Ishikawa (cell line): ENCODE measurements at regions not wholly inside any gene's neighbourhood (a gene's known extent, or its start where the extent isn't known, plus 50 kb on each side); places are given as distances from the start of the nearest gene placed in this dataset.

Experiments
- CEBPB ChIP-seq: IDR thresholded peaks from 2 replicates; pipeline ENCODE4 v1.6.1; 2012
- CREB1 ChIP-seq: IDR thresholded peaks from 2 replicates; pipeline ENCODE4 v1.6.1; 2012; ENCODE audit warnings: low read depth
- EGR1 ChIP-seq: IDR thresholded peaks from 2 replicates; pipeline ENCODE4 v1.6.1; 2012
- EP300 ChIP-seq: IDR thresholded peaks from 2 replicates; pipeline ENCODE4 v1.6.1; 2012; ENCODE audit warnings: borderline replicate concordance
- FOXM1 ChIP-seq: IDR thresholded peaks from 2 replicates; pipeline ENCODE4 v1.6.1; 2012; ENCODE audit warnings: low read depth, borderline replicate concordance
- NFIC ChIP-seq: IDR thresholded peaks from 2 replicates; pipeline ENCODE4 v1.6.1; 2012
- RAD21 ChIP-seq: IDR thresholded peaks from 2 replicates; pipeline ENCODE4 v1.6.1; 2012; ENCODE audit warnings: low read depth
- TAF1 ChIP-seq: IDR thresholded peaks from 2 replicates; pipeline ENCODE4 v1.6.1; 2012; ENCODE audit warnings: low read depth, mild to moderate bottlenecking
- TCF12 ChIP-seq: IDR thresholded peaks from 2 replicates; pipeline ENCODE4 v1.6.1; 2012; ENCODE audit warnings: low read depth
- TEAD4 ChIP-seq: IDR thresholded peaks from 2 replicates; pipeline ENCODE4 v1.6.1; 2012
- YY1 ChIP-seq: IDR thresholded peaks from 2 replicates; pipeline ENCODE4 v1.6.1; 2012; ENCODE audit warnings: low read depth
- ZBTB7A ChIP-seq: IDR thresholded peaks from 2 replicates; pipeline ENCODE4 v1.6.1; 2012; ENCODE audit warnings: low read depth
- TF ChIP-seq, protein P1 (sequence below): IDR thresholded peaks from 2 replicates; pipeline ENCODE4 v1.6.1; 2012; ENCODE audit warnings: low read depth, mild to moderate bottlenecking
- TF ChIP-seq, protein P2 (sequence below): IDR thresholded peaks from 2 replicates; pipeline ENCODE4 v1.6.1; 2012
- TF ChIP-seq, protein P3 (sequence below): IDR thresholded peaks from 2 replicates; pipeline ENCODE4 v1.6.1; 2012

DNA sequence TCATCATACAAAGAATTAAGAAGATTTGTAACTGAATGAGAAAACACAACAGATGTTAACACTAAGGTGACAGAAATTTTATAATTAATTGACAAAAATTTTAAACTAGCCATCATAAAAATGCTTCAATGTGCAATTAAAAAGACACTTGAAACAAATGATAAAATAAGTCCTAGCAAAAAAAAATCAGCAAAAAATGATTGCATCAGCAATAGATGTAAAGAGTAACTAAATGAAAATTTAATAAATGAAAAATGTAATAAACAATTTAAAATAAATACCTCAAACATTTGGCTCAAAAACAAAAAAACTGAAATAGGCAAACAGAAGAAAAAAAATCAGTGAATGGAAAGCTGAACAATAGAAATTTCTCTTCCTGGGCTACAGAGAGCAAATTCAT lies 380.7 kb upstream of the GALNTL6 start:
- TF ChIP-seq FOXM1 (no peak), ZBTB7A (no peak), RAD21 (no peak), CREB1 (no peak), EGR1 (no peak), TCF12 (no peak), NFIC (no peak), CEBPB (no peak)
- TF ChIP-seq, protein P1, sequence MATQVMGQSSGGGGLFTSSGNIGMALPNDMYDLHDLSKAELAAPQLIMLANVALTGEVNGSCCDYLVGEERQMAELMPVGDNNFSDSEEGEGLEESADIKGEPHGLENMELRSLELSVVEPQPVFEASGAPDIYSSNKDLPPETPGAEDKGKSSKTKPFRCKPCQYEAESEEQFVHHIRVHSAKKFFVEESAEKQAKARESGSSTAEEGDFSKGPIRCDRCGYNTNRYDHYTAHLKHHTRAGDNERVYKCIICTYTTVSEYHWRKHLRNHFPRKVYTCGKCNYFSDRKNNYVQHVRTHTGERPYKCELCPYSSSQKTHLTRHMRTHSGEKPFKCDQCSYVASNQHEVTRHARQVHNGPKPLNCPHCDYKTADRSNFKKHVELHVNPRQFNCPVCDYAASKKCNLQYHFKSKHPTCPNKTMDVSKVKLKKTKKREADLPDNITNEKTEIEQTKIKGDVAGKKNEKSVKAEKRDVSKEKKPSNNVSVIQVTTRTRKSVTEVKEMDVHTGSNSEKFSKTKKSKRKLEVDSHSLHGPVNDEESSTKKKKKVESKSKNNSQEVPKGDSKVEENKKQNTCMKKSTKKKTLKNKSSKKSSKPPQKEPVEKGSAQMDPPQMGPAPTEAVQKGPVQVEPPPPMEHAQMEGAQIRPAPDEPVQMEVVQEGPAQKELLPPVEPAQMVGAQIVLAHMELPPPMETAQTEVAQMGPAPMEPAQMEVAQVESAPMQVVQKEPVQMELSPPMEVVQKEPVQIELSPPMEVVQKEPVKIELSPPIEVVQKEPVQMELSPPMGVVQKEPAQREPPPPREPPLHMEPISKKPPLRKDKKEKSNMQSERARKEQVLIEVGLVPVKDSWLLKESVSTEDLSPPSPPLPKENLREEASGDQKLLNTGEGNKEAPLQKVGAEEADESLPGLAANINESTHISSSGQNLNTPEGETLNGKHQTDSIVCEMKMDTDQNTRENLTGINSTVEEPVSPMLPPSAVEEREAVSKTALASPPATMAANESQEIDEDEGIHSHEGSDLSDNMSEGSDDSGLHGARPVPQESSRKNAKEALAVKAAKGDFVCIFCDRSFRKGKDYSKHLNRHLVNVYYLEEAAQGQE: no peak
- TF ChIP-seq, protein P2, sequence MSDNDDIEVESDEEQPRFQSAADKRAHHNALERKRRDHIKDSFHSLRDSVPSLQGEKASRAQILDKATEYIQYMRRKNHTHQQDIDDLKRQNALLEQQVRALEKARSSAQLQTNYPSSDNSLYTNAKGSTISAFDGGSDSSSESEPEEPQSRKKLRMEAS: no peak

DNA sequence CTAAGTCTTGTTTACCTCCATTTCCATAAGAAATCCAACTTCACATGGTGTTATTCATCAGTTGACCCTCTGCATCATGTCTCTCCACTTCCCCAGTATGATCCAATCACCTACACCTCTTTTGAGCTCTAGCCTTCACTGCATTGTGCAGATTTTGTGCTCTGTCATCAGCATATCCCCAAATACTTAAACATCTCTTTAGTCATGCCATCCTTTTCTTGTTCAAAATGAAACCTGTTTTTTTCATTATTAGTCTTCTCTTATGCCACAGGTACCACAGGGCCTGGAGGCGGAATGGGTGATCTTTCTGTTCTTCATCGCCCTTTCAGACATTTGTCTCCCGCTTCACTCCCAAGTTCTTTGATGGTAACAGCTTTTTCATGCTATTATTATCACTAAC lies 382.7 kb upstream of the GALNTL6 start:
- no peak for TF ChIP-seq FOXM1
- TF ChIP-seq, protein P2: no peak
- no peak for TF ChIP-seq YY1
- no peak for TF ChIP-seq EGR1
- TF ChIP-seq CEBPB: no peak
- TF ChIP-seq, protein P3, sequence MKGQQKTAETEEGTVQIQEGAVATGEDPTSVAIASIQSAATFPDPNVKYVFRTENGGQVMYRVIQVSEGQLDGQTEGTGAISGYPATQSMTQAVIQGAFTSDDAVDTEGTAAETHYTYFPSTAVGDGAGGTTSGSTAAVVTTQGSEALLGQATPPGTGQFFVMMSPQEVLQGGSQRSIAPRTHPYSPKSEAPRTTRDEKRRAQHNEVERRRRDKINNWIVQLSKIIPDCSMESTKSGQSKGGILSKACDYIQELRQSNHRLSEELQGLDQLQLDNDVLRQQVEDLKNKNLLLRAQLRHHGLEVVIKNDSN: no peak
- TF ChIP-seq NFIC: no peak
- no peak for TF ChIP-seq TCF12
- no peak for TF ChIP-seq RAD21
- TF ChIP-seq TEAD4: no peak
- TF ChIP-seq EP300: no peak
- TF ChIP-seq ZBTB7A: no peak
- TF ChIP-seq, protein P1: no peak
- no peak for TF ChIP-seq TAF1
- no peak for TF ChIP-seq CREB1

- TF ChIP-seq, protein P1: no peak
- TF ChIP-seq TEAD4: no peak
- no peak for TF ChIP-seq ZBTB7A
- TF ChIP-seq TAF1: no peak
- TF ChIP-seq FOXM1: no peak
- TF ChIP-seq CREB1: no peak
- TF ChIP-seq, protein P3: no peak
- no peak for TF ChIP-seq EP300
- no peak for TF ChIP-seq RAD21
- TF ChIP-seq EGR1: no peak
- no peak for TF ChIP-seq YY1
- no peak for TF ChIP-seq TCF12
- no peak for TF ChIP-seq CEBPB
- TF ChIP-seq, protein P2: no peak
- no peak for TF ChIP-seq NFIC
These were observed 416.0 kb upstream of the GALNTL6 start for GRCh38 chr4:171397175-171397574.

DNA sequence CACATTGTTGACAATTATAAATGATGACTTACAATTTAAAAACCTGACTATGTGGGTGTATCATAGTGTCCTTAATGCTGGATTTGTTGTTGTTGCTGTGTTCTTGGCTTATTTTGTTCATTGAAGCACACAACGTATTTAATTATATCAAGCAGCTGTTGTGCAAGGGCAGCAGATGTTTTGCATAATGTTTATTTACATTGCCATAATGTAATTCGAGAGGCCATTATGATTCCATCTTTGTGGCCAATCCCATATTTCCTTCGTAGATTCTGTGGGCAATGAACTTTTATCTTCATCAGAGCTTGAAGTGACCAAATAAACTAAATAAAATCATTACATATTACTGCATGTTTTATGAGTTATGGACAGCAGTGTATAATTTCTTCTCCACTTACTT lies 422.6 kb upstream of the GALNTL6 start:
- TF ChIP-seq CEBPB (no peak), TAF1 (no peak), NFIC (no peak), EGR1 (no peak)
- TF ChIP-seq, protein P3: no peak
- TF ChIP-seq, protein P1: no peak
